IMR-90 (cell line): ENCODE measurements at regions not wholly inside any gene's neighbourhood (a gene's known extent, or its start where the extent isn't known, plus 50 kb on each side); places are given as distances from the start of the nearest gene placed in this dataset.

Experiments used
- ATAC-seq: fragments of 200-7000 bp; cut with Tn5 transposase; 2 replicates; pipeline ENCODE4 v1.9.1; 2020; ENCODE audit warnings: low read depth, mild to moderate bottlenecking, moderate library complexity
- BruUV-seq: library from RNA; stranded (reverse); fragments of 400-500 nt; replicated peaks from 2 replicates; lab custom pipeline; 2021; lab: Mats Ljungman, UMichigan
- CTCF ChIA-PET: fragments of 300-600 bp; formaldehyde crosslinking; extraction: SDS; loops from one replicate; lab custom pipeline; 2021; ENCODE audit warnings: antibody characterized with exemption; lab: Yijun Ruan, JAX
- POLR2A ChIA-PET: fragments of 300-600 bp; sonication (Branson Sonifier 250); formaldehyde crosslinking; loops from one replicate; lab custom pipeline; 2022; ENCODE audit warnings: antibody characterized with exemption; ENCODE audit not compliant: unreplicated experiment; lab: Charles Lee
- DNase-seq: peaks from one replicate; pipeline ENCODE4 v3.0.0; 2013
- H2AFZ ChIP-seq: replicated peaks from 2 replicates; pipeline ENCODE3; 2013; ENCODE audit warnings: low read length, mild to moderate bottlenecking; ENCODE audit not compliant: poor library complexity
- H2AK5ac ChIP-seq: 2 replicates; pipeline ENCODE4 v1.6.1; 2013; ENCODE audit warnings: low read depth, low read length, inconsistent platforms
- H2AK9ac ChIP-seq: replicated peaks from 2 replicates; pipeline ENCODE3; 2013; ENCODE audit warnings: mild to moderate bottlenecking, low read depth, low read length, moderate library complexity; ENCODE audit not compliant: poor library complexity
- H2BK120ac ChIP-seq: 2 replicates; pipeline ENCODE4 v1.6.1; 2013; ENCODE audit warnings: low read depth, low read length, inconsistent platforms
- H2BK15ac ChIP-seq: 3 replicates; pipeline ENCODE4 v1.6.1; 2013; ENCODE audit warnings: low read depth, low read length, inconsistent platforms
- H2BK20ac ChIP-seq: 2 replicates; pipeline ENCODE4 v1.6.1; 2013; ENCODE audit warnings: low read depth, mild to moderate bottlenecking, inconsistent platforms, low read length, moderate library complexity
- H2BK5ac ChIP-seq: 2 replicates; pipeline ENCODE4 v1.6.1; 2013; ENCODE audit warnings: mild to moderate bottlenecking, low read depth, low read length, inconsistent platforms; ENCODE audit not compliant: poor library complexity, severe bottlenecking
- H3K14ac ChIP-seq: replicated peaks from 2 replicates; pipeline ENCODE4 v1.6.1; 2013; ENCODE audit warnings: low read depth, low read length, inconsistent platforms
- H3K18ac ChIP-seq: 2 replicates; pipeline ENCODE4 v1.6.1; 2013; ENCODE audit warnings: low read depth, low read length, control low read depth
- H3K23ac ChIP-seq: 2 replicates; pipeline ENCODE4 v1.6.1; 2013; ENCODE audit warnings: low read depth, low read length, inconsistent platforms
- H3K27ac ChIP-seq: 2 replicates; pipeline ENCODE4 v1.5.1; 2013; ENCODE audit warnings: mild to moderate bottlenecking, control low read depth, low read length; ENCODE audit not compliant: insufficient read depth
- H3K27me3 ChIP-seq: 2 replicates; pipeline ENCODE4 v1.6.1; 2013; ENCODE audit warnings: low read length; ENCODE audit not compliant: control insufficient read depth, insufficient read depth
- H3K36me3 ChIP-seq: 2 replicates; pipeline ENCODE4 v1.6.1; 2013; ENCODE audit warnings: low read length, mixed read lengths; ENCODE audit not compliant: control insufficient read depth, insufficient read depth
- H3K4ac ChIP-seq: 2 replicates; pipeline ENCODE4 v1.6.1; 2013; ENCODE audit warnings: low read depth, low read length, inconsistent platforms
- H3K4me1 ChIP-seq: 2 replicates; pipeline ENCODE4 v1.6.1; 2013; ENCODE audit warnings: low read length, mixed read lengths; ENCODE audit not compliant: control insufficient read depth, insufficient read depth
- H3K4me2 ChIP-seq: 2 replicates; pipeline ENCODE4 v1.6.1; 2013; ENCODE audit warnings: low read depth, mild to moderate bottlenecking, control low read depth, low read length, moderate library complexity
- H3K4me3 ChIP-seq: 2 replicates; pipeline ENCODE4 v1.5.1; 2013; ENCODE audit warnings: low read depth, mild to moderate bottlenecking, control low read depth, low read length, moderate library complexity; ENCODE audit not compliant: insufficient read depth
- H3K56ac ChIP-seq: 2 replicates; pipeline ENCODE4 v1.6.1; 2013; ENCODE audit warnings: low read length, inconsistent platforms; ENCODE audit not compliant: insufficient read depth; ENCODE audit errors: extremely low read depth
- H3K79me1 ChIP-seq, 2 experiments: 2 replicates each; pipeline ENCODE4 v1.6.1; 2013; ENCODE audit warnings: low read length in 2 of 2, inconsistent platforms in 1 of 2, low read depth in 1 of 2
- H3K9ac ChIP-seq: 2 replicates; pipeline ENCODE4 v1.6.1; 2013; ENCODE audit warnings: low read depth, low read length, control low read depth
- H3K9me1 ChIP-seq: 2 replicates; pipeline ENCODE4 v1.6.1; 2013; ENCODE audit warnings: low read length, inconsistent platforms; ENCODE audit not compliant: insufficient read depth
- H3K9me3 ChIP-seq: 2 replicates; pipeline ENCODE4 v1.6.1; 2013; ENCODE audit warnings: low read length; ENCODE audit not compliant: control insufficient read depth, insufficient read depth
- H4K20me1 ChIP-seq: 2 replicates; pipeline ENCODE4 v1.6.1; 2013; ENCODE audit warnings: low read length, inconsistent platforms; ENCODE audit not compliant: insufficient read depth
- H4K5ac ChIP-seq: 2 replicates; pipeline ENCODE4 v1.6.1; 2013; ENCODE audit warnings: mild to moderate bottlenecking, low read depth, low read length, control low read depth
- H4K8ac ChIP-seq, 2 experiments: 2 replicates each; pipeline ENCODE4 v1.6.1; 2013; ENCODE audit warnings: low read depth in 2 of 2, low read length in 2 of 2, control low read depth in 1 of 2, inconsistent platforms in 1 of 2
- H4K91ac ChIP-seq: 2 replicates; pipeline ENCODE4 v1.6.1; 2013; ENCODE audit warnings: low read depth, low read length, inconsistent platforms; ENCODE audit not compliant: insufficient read depth
- BHLHE40 ChIP-seq: fragments of 150-350 bp; IDR thresholded peaks from 2 replicates; pipeline ENCODE4 v1.6.1; 2016; ENCODE audit warnings: mild to moderate bottlenecking, low read depth, low read length
- CEBPB ChIP-seq: IDR thresholded peaks from 2 replicates; pipeline ENCODE4 v1.6.1; 2012; ENCODE audit warnings: low read depth, low read length, improper control_type of control experiment
- CHD1 ChIP-seq: IDR thresholded peaks from 2 replicates; pipeline ENCODE4 v1.6.1; 2012; ENCODE audit warnings: low read depth, low read length, improper control_type of control experiment
- CTCF ChIP-seq: conservative IDR thresholded peaks from 2 replicates; pipeline ENCODE4 v1.5.1; 2012; ENCODE audit warnings: mild to moderate bottlenecking, low read depth, low read length, improper control_type of control experiment
- ELK1 ChIP-seq: fragments of 150-350 bp; IDR thresholded peaks from 2 replicates; pipeline ENCODE4 v1.6.1; 2016; ENCODE audit warnings: low read depth, mild to moderate bottlenecking, low read length, moderate library complexity, borderline replicate concordance
- FOS ChIP-seq: fragments of 150-350 bp; IDR thresholded peaks from 2 replicates; pipeline ENCODE4 v1.6.1; 2016; ENCODE audit warnings: low read depth, low read length
- MAFK ChIP-seq: IDR thresholded peaks from 2 replicates; pipeline ENCODE4 v1.6.1; 2012; ENCODE audit warnings: low read depth, low read length, improper control_type of control experiment
- MAZ ChIP-seq: IDR thresholded peaks from 2 replicates; pipeline ENCODE4 v1.6.1; 2012; ENCODE audit warnings: low read depth, mild to moderate bottlenecking, low read length, improper control_type of control experiment, moderate library complexity, borderline replicate concordance
- MXI1 ChIP-seq: IDR thresholded peaks from 2 replicates; pipeline ENCODE4 v1.6.1; 2012; ENCODE audit warnings: low read depth, mild to moderate bottlenecking, low read length, moderate library complexity, borderline replicate concordance
- NFE2L2 ChIP-seq: fragments of 150-350 bp; IDR thresholded peaks from 2 replicates; pipeline ENCODE4 v1.6.1; 2016; ENCODE audit warnings: low read depth, mild to moderate bottlenecking, low read length
- POLR2A ChIP-seq: IDR thresholded peaks from 2 replicates; pipeline ENCODE4 v1.6.1; 2012; ENCODE audit warnings: mild to moderate bottlenecking, low read depth, low read length
- RAD21 ChIP-seq: IDR thresholded peaks from 2 replicates; pipeline ENCODE4 v1.6.1; 2012; ENCODE audit warnings: low read length, improper control_type of control experiment
- RCOR1 ChIP-seq: IDR thresholded peaks from 2 replicates; pipeline ENCODE4 v1.6.1; 2012; ENCODE audit warnings: mild to moderate bottlenecking, low read length, improper control_type of control experiment; ENCODE audit not compliant: insufficient replicate concordance
- RFX5 ChIP-seq: IDR thresholded peaks from 2 replicates; pipeline ENCODE4 v1.8.0; 2012; ENCODE audit warnings: low read depth, mild to moderate bottlenecking, low read length, moderate library complexity
- USF2 ChIP-seq: fragments of 150-350 bp; IDR thresholded peaks from 2 replicates; pipeline ENCODE4 v1.6.1; 2017; ENCODE audit warnings: mild to moderate bottlenecking, antibody characterized with exemption, low read length, low read depth
- WGBS, 2 experiments: methylation state at CpG; one replicate each; pipeline versions ENCODE4 v1.1.5 to v1.1.7; 2013; ENCODE audit warnings: missing lambda C conversion rate in 2 of 2; ENCODE audit not compliant: insufficient read length in 1 of 2; ENCODE audit errors: extremely low coverage in 2 of 2; 5-methylcytosine and 5-hydroxymethylcytosine counted together
- dilution Hi-C: fragments of 300-500 bp; cut with HindIII; formaldehyde crosslinking; loops from one replicate; pipeline ENCODE4 v1.14.3; 2018; ENCODE audit warnings: low sequenced_read_pairs; ENCODE audit not compliant: unreplicated experiment
- in situ Hi-C: fragments of 300-500 bp; cut with MboI; formaldehyde crosslinking; loops from 3 replicates; pipeline ENCODE4 v1.14.3; 2019; ENCODE audit warnings: low sequenced_read_pairs, inconsistent platforms, mixed read lengths
- intact Hi-C: fragments of 100-400 bp; cut with micrococcal nuclease; formaldehyde crosslinking; loops from 2 replicates; pipeline ENCODE4 v1.10.0; 2022

GRCh38 chr5:133701871-133702270 is 89.5 kb upstream of the FSTL4 start (continued):
- TF ChIP-seq BHLHE40: no peak
- no peak for TF ChIP-seq CEBPB
- TF ChIP-seq RAD21: no peak
- TF ChIP-seq POLR2A: no peak

- H4K8ac ChIP-seq: no peak overlapping the region
- dilution Hi-C loops: no loop called here
- BruUV-seq: no TSS peak
Measured at GRCh38 chr5:133700251-133700650, 87.9 kb upstream of the FSTL4 start.

More at GRCh38 chr5:133700251-133700650, 87.9 kb upstream of the FSTL4 start:
- Histone ChIP-seq H4K5ac (no peak overlapping the region), H3K4me2 (no peak overlapping the region), H3K9me3 (no peaks in the 10 kb centered on the region), H3K23ac (no peak overlapping the region), H2BK15ac (no peak overlapping the region), H3K27ac (no peak overlapping the region), H3K56ac (no peak overlapping the region), H3K18ac (no peak overlapping the region), H3K27me3 (peaks cover 3% of the 10 kb centered on the region), H2AK5ac (no peak overlapping the region), H3K4me3 (no peak overlapping the region), H3K9ac (no peak overlapping the region), H4K91ac (no peak overlapping the region), H3K14ac (no peak overlapping the region), H3K36me3 (no peaks in the 10 kb centered on the region), H2BK5ac (no peak overlapping the region), H2BK20ac (no peak overlapping the region), H3K4me1 (no peaks in the 10 kb centered on the region), H3K4ac (no peak overlapping the region), H2BK120ac (no peak overlapping the region), H2AK9ac (no peak overlapping the region), H4K20me1 (no peaks in the 10 kb centered on the region), H3K9me1 (no peaks in the 10 kb centered on the region; the same call in 1 of the 2 replicates), H3K79me1 (no peaks in the 10 kb centered on the region), H2AFZ (no peak overlapping the region)
- intact Hi-C loops: no loop called here
- no peak for ATAC-seq
- WGBS, 2 experiments: no CpG with 5 or more reads among the region's 2 CpGs
- in situ Hi-C loops: no loop called here
- POLR2A ChIA-PET: no interaction called here
- CTCF ChIA-PET: no interaction called here
- DNase-seq: no peak
- TF ChIP-seq CEBPB (no peak), MXI1 (no peak), FOS (no peak), BHLHE40 (no peak), MAFK (no peak), RCOR1 (no peak), USF2 (no peak), NFE2L2 (no peak), CHD1 (no peak), RFX5 (no peak), ELK1 (no peak), CTCF (no peak), POLR2A (no peak), MAZ (no peak), RAD21 (no peak)
